HG03159 (cell line): ENCODE measurements at regions not wholly inside any gene's neighbourhood (a gene's known extent, or its start where the extent isn't known, plus 50 kb on each side); places are given as distances from the start of the nearest gene placed in this dataset.
"Not testable (repeated sequence)": the region's sequence is repeated elsewhere in the genome, so short reads cannot be mapped to it uniquely, and the experiment has no call there.

Experiments used
- ATAC-seq: cut with Tn5 transposase; IDR thresholded peaks from one replicate; pipeline ENCODE4 v1.9.1; 2021; ENCODE audit warnings: mild to moderate bottlenecking, moderate library complexity; ENCODE audit not compliant: unreplicated experiment

GRCh38 chr21:28487455-28488070, 505.1 kb downstream of the LTN1 start:
- no peak for ATAC-seq

GRCh38 chr21:28485301-28486022, 507.2 kb downstream of the LTN1 start:
- ATAC-seq = no peak

DNA sequence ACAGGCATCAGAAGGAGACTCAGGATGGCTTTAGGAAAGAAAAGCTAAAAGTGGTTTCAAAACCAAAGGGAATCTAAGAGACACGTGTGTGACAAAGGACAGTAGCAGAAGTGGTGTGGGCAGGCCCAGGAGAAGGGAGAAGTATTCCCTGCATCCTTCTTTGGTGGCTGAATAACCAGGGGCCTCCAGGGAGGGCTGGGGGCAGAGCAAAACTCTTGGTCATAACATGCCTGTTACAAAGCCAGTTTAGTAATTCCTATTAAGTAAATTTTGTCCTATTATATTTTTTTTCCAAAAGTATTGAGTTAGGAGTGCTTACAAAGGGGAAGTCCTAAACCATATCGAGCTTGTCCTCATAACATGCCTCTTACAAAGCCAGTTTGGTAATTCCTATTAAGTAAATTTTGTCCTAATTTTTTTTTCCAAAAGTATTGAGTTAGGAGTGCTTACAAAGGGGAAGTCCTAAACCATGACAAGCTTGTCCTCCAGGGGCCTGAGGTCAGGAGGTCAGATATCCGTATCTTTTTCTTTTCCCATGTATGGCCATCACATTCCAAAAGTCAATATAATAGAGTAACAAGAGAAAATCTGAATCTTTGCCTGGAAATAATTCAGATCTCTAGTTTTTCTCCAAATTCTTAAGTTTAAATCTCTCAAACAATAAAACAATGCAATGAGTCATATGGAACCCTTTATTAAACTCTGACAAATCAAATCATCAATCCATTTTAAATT, 509.2 kb downstream of the LTN1 start:
- ATAC-seq = no peak

- ATAC-seq = no peak
Observed at GRCh38 chr21:28482657-28483056, 510.0 kb downstream of the LTN1 start.

- ATAC-seq = no peak
Observed at GRCh38 chr21:28480470-28480869, 512.2 kb downstream of the LTN1 start.

- ATAC-seq = peak; percentile 56
Observed at GRCh38 chr21:28473530-28474220, 519.0 kb downstream of the LTN1 start.

GRCh38 chr21:28472543-28472942, 520.1 kb downstream of the LTN1 start:
- ATAC-seq = not testable (repeated sequence)

GRCh38 chr21:28464988-28465387, 527.7 kb downstream of the LTN1 start:
- no peak for ATAC-seq

DNA sequence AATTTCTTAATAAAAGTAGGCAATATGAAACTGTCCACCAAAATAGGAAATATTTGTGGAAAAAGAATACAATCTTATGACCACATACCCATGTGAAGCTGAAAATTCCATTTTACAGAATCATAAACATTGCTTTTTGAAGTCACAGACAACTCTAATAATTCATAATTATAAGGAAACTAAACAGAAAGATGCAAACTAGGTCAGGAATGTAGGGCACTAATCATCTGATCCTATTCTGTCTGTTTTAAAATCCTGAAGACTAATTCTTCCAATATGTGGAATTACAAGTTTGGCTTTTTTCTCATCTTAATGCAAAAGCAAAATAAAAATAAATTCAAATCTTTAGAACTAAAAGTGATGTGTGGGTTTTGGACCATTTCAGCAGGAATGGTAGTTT, 528.6 kb downstream of the LTN1 start:
- no peak for ATAC-seq

- no peak for ATAC-seq
Observed at GRCh38 chr21:28459193-28459592, 533.5 kb downstream of the LTN1 start.

- ATAC-seq = no peak
Observed at GRCh38 chr21:28458446-28458845, 534.2 kb downstream of the LTN1 start.

DNA sequence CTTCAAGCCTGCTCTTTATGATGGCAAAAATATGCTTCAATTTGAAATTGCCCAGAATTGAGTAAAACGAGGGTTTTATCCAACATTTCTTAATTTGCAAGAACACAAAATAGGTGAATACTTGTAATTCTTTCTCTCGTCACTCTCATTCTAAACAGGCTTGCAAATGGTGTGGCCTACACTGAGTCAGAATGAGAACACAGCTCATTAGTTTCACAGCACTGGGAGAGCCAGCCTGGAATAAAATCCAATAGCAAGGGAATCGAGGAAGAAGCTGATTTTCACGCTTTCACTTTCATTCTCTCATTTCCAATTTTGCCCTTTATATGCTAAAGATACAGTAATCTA, 537.5 kb downstream of the LTN1 start:
- ATAC-seq = no peak

DNA sequence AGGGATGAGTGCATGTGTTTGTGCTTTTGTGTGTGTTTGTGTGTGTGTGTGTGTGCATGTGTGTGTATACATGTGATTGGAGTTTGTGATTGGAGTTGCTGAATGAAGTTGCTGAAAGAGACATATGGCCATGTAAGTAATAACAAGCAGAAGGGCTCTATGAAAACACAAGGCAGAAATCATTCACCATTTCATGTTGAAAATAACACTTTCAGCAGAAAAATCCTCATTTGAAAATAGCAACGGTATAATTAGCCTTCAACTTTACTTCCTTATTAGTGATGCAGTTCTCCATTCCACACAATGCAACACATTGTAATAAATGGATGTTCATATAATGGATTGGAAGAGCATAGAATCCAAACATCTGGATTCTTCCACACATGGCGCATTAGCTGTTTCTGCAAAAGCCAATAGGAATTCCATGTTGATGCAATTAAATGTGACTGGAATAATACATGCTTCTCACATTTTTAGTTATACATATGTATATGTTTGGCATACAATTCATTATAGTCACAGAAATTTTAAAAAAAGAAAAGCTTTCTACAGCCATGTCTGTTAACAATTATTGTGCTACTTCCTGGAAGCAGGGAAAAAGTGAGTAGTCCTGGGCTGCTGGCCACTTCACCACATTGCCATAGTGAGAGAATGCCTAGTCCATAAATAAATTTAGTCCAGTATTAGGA, 538.0 kb downstream of the LTN1 start:
- ATAC-seq = no peak

DNA sequence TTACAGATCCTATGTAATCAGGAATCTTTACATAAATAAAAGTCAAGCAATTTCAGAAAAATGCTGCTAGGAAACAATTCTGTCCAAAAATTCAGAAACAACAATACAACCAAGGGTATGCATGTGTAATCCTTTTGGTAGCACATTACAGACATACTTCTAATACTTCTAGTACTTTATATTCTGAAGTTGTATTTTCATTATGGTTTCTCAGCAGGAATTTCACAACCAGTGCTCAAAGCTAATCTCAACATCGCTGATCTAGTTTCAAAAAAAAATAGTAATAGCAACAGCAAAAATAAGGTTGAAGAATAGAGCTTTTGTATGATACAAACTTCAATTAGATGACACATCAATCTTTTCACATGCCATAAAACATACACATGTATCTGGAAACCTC, 545.2 kb downstream of the LTN1 start:
- no peak for ATAC-seq

DNA sequence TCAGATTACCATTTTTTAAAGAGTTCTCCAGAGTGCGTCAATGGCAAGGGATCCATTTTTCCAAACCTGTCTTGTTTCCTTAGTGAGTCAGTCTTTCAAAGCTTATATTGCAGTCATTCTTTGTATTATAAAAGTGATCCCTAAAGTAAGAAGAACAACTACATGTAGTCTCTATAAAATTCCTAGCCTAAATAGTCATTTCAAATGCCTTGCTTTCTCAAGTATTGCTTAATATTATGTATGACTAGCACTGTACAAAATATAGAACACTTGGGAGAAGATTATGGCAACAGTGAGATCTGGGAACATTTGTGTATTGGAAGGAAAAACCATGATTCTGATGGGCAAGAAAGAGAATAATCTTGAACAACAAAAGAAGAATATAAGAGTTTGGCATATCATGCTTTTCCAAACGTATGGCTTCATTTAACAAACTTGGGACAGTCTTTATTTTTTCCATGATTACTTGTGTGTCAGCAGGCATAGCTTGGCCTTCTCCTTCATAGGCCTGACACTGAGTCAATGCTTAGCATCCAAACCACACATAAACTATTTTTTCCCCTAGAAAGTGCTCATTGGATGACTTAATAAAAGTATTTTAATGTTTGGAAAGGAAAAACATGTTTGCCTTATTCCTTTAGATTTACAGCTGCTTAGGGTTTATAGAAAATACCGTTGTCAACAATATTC, 547.4 kb downstream of the LTN1 start:
- ATAC-seq = no peak

GRCh38 chr21:28444557-28444956, 548.1 kb downstream of the LTN1 start:
- ATAC-seq = no peak

- ATAC-seq = no peak
Observed at GRCh38 chr21:28444111-28444510, 548.6 kb downstream of the LTN1 start.

GRCh38 chr21:28442624-28443023, 550.1 kb downstream of the LTN1 start:
- no peak for ATAC-seq

DNA sequence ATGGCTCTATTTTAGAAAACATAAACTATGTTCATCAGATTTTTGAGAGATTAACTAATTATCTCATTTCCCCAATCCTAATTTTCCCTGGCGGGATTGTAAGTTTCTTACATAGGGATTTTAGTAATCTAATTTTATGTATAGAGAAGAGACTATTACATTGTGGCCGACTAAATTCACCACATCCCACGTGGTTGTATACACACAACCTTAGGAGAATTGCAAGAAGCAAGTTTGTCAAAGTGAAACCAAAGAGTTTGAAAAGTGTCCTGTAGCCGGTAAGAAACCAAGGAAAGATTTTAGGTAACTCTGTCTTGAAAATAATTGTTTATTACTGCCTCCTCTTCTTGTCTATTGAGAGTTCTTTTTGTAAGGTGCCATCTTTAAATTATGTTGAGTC, 550.6 kb downstream of the LTN1 start:
- ATAC-seq = no peak

- no peak for ATAC-seq
Observed at GRCh38 chr21:28439788-28440187, 552.9 kb downstream of the LTN1 start.
